ENCODE measurements at regions not wholly inside any gene's neighbourhood (a gene's known extent, or its start where the extent isn't known, plus 50 kb on each side); places are given as distances from the start of the nearest gene placed in this dataset.

- ChIA-PET POLR2A (no interaction called here), CTCF (interaction anchor here (1.0 kb wide), 1 partner anchor 8 kb away, joined by 3 read pairs; no protein-coding TSS in a partner anchor)
- TF ChIP-seq, protein P1, sequence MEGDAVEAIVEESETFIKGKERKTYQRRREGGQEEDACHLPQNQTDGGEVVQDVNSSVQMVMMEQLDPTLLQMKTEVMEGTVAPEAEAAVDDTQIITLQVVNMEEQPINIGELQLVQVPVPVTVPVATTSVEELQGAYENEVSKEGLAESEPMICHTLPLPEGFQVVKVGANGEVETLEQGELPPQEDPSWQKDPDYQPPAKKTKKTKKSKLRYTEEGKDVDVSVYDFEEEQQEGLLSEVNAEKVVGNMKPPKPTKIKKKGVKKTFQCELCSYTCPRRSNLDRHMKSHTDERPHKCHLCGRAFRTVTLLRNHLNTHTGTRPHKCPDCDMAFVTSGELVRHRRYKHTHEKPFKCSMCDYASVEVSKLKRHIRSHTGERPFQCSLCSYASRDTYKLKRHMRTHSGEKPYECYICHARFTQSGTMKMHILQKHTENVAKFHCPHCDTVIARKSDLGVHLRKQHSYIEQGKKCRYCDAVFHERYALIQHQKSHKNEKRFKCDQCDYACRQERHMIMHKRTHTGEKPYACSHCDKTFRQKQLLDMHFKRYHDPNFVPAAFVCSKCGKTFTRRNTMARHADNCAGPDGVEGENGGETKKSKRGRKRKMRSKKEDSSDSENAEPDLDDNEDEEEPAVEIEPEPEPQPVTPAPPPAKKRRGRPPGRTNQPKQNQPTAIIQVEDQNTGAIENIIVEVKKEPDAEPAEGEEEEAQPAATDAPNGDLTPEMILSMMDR (IDR thresholded peaks at IDR 0.05; ENCODE audit: control extremely low read depth, extremely low read depth, low read depth, missing control alignments): no peak
- DNase-seq (ENCODE audit: extremely low spot score): no peak
Measured at GRCh38 chr5:135203019-135203418, 169.0 kb upstream of the PITX1 start.

- ChIA-PET CTCF (no interaction called here), POLR2A (no interaction called here)
- TF ChIP-seq, protein P1 (IDR thresholded peaks at IDR 0.05; ENCODE audit: control extremely low read depth, extremely low read depth, low read depth, missing control alignments): no peak
- no peak for DNase-seq (ENCODE audit: extremely low spot score)
Measured at GRCh38 chr5:135199919-135200318, 165.9 kb upstream of the PITX1 start.

GRCh38 chr5:135196483-135196882, 162.5 kb upstream of the PITX1 start:
- CTCF ChIA-PET: no interaction called here
- POLR2A ChIA-PET: no interaction called here
- TF ChIP-seq, protein P1 (IDR thresholded peaks at IDR 0.05; ENCODE audit: control extremely low read depth, extremely low read depth, low read depth, missing control alignments): no peak
- no peak for DNase-seq (ENCODE audit: extremely low spot score)

GRCh38 chr5:135195270-135195608, 161.2 kb upstream of the PITX1 start:
- TF ChIP-seq, protein P1 (IDR thresholded peaks at IDR 0.05; ENCODE audit: control extremely low read depth, extremely low read depth, low read depth, missing control alignments): no peak
- CTCF ChIA-PET: interaction anchor here (1.1 to 1.6 kb wide), 2 partner anchors 8 to 13 kb away, joined by 3 to 5 read pairs; no protein-coding TSS in a partner anchor
- DNase-seq (ENCODE audit: extremely low spot score): no peak
- POLR2A ChIA-PET: no interaction called here

DNA sequence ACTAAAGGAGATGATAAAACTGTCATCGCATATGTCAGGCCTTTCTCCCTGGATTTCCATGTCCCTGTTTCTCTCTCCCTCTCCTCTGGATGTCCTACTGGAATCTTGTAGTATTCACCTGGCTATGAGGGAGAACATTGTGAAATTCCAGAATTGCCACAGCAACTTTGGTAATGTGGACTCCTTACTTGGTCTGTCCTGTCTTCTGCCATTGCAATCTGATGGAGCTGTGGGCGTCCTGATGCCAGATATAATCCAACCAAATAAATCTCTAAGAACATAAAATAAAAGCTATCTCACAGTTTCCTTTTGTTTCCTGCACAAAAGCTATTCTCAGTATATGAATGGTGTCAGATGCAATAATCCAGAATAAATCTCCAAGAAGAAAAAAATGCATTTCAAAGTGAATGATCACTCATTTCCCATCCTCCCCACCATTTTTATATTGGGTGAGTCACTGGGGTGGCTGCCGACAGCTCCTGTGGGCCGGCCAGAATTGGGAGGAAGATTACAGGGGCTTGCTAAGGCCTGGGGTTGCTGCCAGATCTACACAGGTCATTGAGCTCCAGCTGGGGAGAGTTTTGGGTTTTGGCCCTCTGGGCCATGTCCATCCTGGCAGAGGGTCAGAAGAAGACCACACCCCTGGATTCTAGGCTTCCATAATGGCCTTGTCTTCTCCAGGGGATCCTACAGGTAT, 160.7 kb upstream of the PITX1 start:
- POLR2A ChIA-PET: no interaction called here
- TF ChIP-seq, protein P1 (IDR thresholded peaks at IDR 0.05; ENCODE audit: control extremely low read depth, extremely low read depth, low read depth, missing control alignments): no peak
- no peak for DNase-seq (ENCODE audit: extremely low spot score)
- CTCF ChIA-PET: interaction anchor here (1.1 to 1.6 kb wide), 3 partner anchors 8 to 14 kb away, joined by 3 to 5 read pairs (median 3); no protein-coding TSS in a partner anchor

- ChIA-PET POLR2A (no interaction called here), CTCF (interaction anchor here (1.1 kb wide), 2 partner anchors 8 to 9 kb away, joined by 3 read pairs; no protein-coding TSS in a partner anchor)
Measured at GRCh38 chr5:135194126-135194488, 160.1 kb upstream of the PITX1 start.

More at GRCh38 chr5:135194126-135194488, 160.1 kb upstream of the PITX1 start:
- DNase-seq (ENCODE audit: extremely low spot score): no peak
- TF ChIP-seq, protein P1 (IDR thresholded peaks at IDR 0.05; ENCODE audit: control extremely low read depth, extremely low read depth, low read depth, missing control alignments): no peak

Measured in GM10248 (cell line).